Kidney (tissue), 13 donors: ENCODE measurements at regions not wholly inside any gene's neighbourhood (a gene's known extent, or its start where the extent isn't known, plus 50 kb on each side); places are given as distances from the start of the nearest gene placed in this dataset.
"Not testable (repeated sequence)": the region's sequence is repeated elsewhere in the genome, so short reads cannot be mapped to it uniquely, and the experiment has no call there.

Experiments used
- DNase-seq, 5 donors: peaks; one replicate each; pipeline ENCODE4 v3.0.0-alpha.2; 2013 to 2020
- FAIRE-seq: peaks from 2 replicates; lab custom pipeline; 2012; peaks lifted over from hg19 to GRCh38; lab: Jason Lieb, UNC
- H3K27ac ChIP-seq, 2 donors: one replicate each; pipeline ENCODE4 v1.7.0; 2013; ENCODE audit warnings: low read depth in 2 of 2, low read length in 2 of 2, inconsistent platforms in 1 of 2
- H3K27me3 ChIP-seq: one replicate; pipeline ENCODE4 v1.7.1; 2013; ENCODE audit warnings: low read length, inconsistent platforms; ENCODE audit not compliant: control insufficient read depth, insufficient read depth
- H3K36me3 ChIP-seq, 3 donors: one replicate each; pipeline versions ENCODE4 v1.7.0 to v1.7.1; 2013; ENCODE audit warnings: low read length in 3 of 3, control low read depth in 1 of 3, inconsistent platforms in 1 of 3; ENCODE audit not compliant: insufficient read depth in 3 of 3, control insufficient read depth in 2 of 3
- H3K4me1 ChIP-seq, 3 donors: one replicate each; pipeline versions ENCODE4 v1.7.0 to v1.7.1; 2013; ENCODE audit warnings: low read length in 3 of 3, inconsistent platforms in 1 of 3, low read depth in 1 of 3; ENCODE audit not compliant: control insufficient read depth in 2 of 3, insufficient read depth in 2 of 3
- H3K4me3 ChIP-seq, 3 donors: one replicate each; pipeline versions ENCODE4 v1.7.0 to v1.8.1; 2013; ENCODE audit warnings: low read length in 3 of 3, control low read depth in 1 of 3, inconsistent platforms in 1 of 3
- H3K9ac ChIP-seq, 3 donors: one replicate each; pipeline versions ENCODE4 v1.7.0 to v1.7.1; 2013; ENCODE audit warnings: low read length in 3 of 3, control low read depth in 1 of 3, inconsistent platforms in 1 of 3
- H3K9me3 ChIP-seq, 3 donors: one replicate each; pipeline versions ENCODE4 v1.7.0 to v1.7.1; 2013; ENCODE audit warnings: low read length in 3 of 3, control low read depth in 1 of 3, inconsistent platforms in 1 of 3; ENCODE audit not compliant: control insufficient read depth in 2 of 3, insufficient read depth in 1 of 3
- intact Hi-C: fragments of 100-400 bp; cut with DNase I; formaldehyde crosslinking; loops from one replicate; pipeline ENCODE4 v1.11.1; 2022
- TF ChIP-seq, protein P1 (sequence below): IDR thresholded peaks from 3 replicates; pipeline ENCODE4 v1.5.1; 2012; ENCODE audit warnings: mild to moderate bottlenecking, moderate library complexity, borderline replicate concordance; ENCODE audit not compliant: insufficient read depth; ENCODE audit errors: extremely low read depth
- donor health status: control.
- donor health status: control.
- donor health status: control.
- donor health status: control.
- donor health status: control.
- donor health status: DM: yes; HTN: yes; CAD: no.
- donor health status: Normal renal cell carcinoma (clear cell type).

DNA sequence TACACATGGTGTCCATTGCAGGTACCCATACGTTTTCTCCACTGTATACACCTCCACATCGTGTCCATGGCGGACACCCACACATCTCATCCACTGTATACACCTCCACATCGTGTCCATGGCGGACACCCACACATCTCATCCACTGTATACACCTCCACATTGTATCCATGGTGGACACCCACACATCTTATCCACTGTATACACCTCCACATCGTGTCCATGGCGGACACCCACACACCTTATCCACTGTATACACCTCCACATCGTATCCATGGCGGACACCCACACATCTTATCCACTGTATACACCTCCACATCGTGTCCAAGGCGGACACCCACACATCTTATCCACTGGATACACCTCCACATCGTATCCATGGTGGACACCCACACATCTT, 50.4 kb upstream of the TTC34 start:
- H3K4me3 ChIP-seq, intact Hi-C loops, H3K36me3 ChIP-seq, H3K4me1 ChIP-seq, H3K27me3 ChIP-seq, FAIRE-seq, H3K27ac ChIP-seq, H3K9me3 ChIP-seq, H3K9ac ChIP-seq, DNase-seq: not testable (repeated sequence)

DNA sequence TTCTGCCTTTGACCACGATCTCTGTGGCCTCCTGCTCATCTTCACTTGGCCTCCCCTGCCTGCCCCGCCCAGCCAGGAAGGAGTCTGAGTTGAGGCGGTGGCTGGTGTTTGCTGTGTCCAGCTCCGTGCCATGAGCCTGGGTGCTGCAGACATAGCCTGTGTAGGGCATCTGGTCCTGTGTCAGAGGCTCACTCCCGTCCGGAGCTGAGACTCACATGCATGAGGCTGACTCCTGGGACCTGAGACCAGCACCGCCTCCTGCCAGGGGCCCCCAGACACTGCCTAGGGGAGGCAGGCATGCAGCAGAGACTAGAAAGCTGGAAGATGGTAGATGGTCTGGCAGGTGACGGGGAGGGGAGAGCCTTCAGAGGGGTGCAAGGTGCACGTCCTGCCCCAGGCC, 52.2 kb upstream of the TTC34 start:
- Histone ChIP-seq H3K27ac (no peak overlapping the region), H3K4me1 (no peaks in the 10 kb centered on the region), H3K9ac (no peak overlapping the region), H3K27me3 (peaks cover 3% of the 10 kb centered on the region), H3K9me3 (no peaks in the 10 kb centered on the region), H3K36me3 (no peaks in the 10 kb centered on the region), H3K4me3 (no peak overlapping the region)
- TF ChIP-seq, protein P1, sequence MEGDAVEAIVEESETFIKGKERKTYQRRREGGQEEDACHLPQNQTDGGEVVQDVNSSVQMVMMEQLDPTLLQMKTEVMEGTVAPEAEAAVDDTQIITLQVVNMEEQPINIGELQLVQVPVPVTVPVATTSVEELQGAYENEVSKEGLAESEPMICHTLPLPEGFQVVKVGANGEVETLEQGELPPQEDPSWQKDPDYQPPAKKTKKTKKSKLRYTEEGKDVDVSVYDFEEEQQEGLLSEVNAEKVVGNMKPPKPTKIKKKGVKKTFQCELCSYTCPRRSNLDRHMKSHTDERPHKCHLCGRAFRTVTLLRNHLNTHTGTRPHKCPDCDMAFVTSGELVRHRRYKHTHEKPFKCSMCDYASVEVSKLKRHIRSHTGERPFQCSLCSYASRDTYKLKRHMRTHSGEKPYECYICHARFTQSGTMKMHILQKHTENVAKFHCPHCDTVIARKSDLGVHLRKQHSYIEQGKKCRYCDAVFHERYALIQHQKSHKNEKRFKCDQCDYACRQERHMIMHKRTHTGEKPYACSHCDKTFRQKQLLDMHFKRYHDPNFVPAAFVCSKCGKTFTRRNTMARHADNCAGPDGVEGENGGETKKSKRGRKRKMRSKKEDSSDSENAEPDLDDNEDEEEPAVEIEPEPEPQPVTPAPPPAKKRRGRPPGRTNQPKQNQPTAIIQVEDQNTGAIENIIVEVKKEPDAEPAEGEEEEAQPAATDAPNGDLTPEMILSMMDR, result no peak
- DNase-seq, result no peak
- no peak for FAIRE-seq
- intact Hi-C loops, result no loop called here

DNA sequence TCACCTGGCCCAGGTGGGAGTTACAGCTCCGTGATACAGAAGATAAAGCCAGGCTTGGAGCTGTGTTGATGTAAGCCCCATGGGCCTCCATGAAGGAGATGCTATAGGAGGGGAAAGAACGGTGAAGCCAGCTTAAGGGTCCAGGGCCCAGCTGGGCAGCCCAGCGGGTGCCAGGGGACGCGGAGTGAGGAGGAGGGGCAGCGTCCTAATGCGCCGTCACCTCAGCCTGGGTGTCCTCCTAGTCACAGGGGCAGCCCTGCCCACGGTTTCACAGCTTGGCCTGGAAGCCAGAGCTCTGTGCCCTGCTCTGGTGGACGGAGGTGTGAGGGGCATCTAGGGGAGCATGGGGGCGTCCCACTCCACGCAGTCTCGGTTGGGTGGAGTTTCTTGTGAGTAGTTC, 52.7 kb upstream of the TTC34 start:
- Histone ChIP-seq H3K9me3 (no peaks in the 10 kb centered on the region), H3K4me3 (no peak overlapping the region), H3K36me3 (no peaks in the 10 kb centered on the region), H3K27ac (no peak overlapping the region), H3K27me3 (peaks cover 3% of the 10 kb centered on the region), H3K9ac (no peak overlapping the region), H3K4me1 (no peaks in the 10 kb centered on the region)
- DNase-seq (peak in 2 of 5 donors; percentile 30 to 45), FAIRE-seq (no peak)
- intact Hi-C loops, result no loop called here
- TF ChIP-seq, protein P1, result no peak

DNA sequence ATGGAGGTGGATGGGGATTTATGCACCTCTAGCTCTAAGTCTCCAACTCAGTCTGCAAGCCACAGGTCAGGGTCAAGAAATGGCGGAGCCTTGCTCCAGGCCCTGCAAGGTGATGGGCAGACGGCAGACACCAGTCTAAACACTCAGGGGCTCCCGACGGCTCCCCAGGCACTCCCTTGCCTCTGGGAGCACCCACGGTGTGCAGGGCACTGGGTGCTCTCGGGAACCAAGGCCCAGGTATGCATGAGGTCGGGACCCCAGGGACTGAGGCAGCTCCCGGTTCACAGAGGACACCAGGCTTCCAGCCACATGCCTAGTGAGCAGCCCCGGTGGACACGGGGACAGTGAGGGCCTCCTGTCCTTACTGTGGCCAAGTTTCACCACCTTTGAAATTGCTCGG, 53.1 kb upstream of the TTC34 start:
- FAIRE-seq, result no peak
- no peaks in the 10 kb centered on the region for H3K36me3 ChIP-seq
- no peaks in the 10 kb centered on the region for H3K9me3 ChIP-seq
- intact Hi-C loops, result no loop called here
- H3K9ac ChIP-seq, result no peak overlapping the region
- no peaks in the 10 kb centered on the region for H3K4me1 ChIP-seq
- H3K4me3 ChIP-seq, result no peak overlapping the region
- DNase-seq, result peak in 1 of 5 donors; percentile 45
- TF ChIP-seq, protein P1, result no peak
- H3K27ac ChIP-seq, result no peak overlapping the region
- H3K27me3 ChIP-seq, result peaks cover 3% of the 10 kb centered on the region
